Esophagus squamous epithelium (tissue), 4 donors: ENCODE measurements at regions not wholly inside any gene's neighbourhood (a gene's known extent, or its start where the extent isn't known, plus 50 kb on each side); places are given as distances from the start of the nearest gene placed in this dataset.

ENCODE experiments used
- POLR2A ChIP-seq, 4 donors: fragments of 450-650 bp; IDR thresholded peaks; one replicate each; pipeline ENCODE4 v1.6.1; 2017; ENCODE audit warnings: antibody characterized with exemption in 4 of 4, mild to moderate bottlenecking in 4 of 4, moderate library complexity in 3 of 4
- TF ChIP-seq, protein P1 (sequence below), 6 experiments: fragments of 450-650 bp in 4 of 6; fragments of 200-600 bp in 2 of 6; sonication (generic) in 2 of 6; IDR thresholded peaks; one replicate each; pipeline ENCODE4 v1.5.1; 2016 to 2019; ENCODE audit warnings: antibody characterized with exemption in 6 of 6, mild to moderate bottlenecking in 4 of 6, moderate library complexity in 4 of 6

GRCh38 chr13:79625517-79625916 lies 144.6 kb downstream of the NDFIP2 start:
- TF ChIP-seq POLR2A (IDR thresholded peaks at IDR 0.05): no peak
- TF ChIP-seq, protein P1, sequence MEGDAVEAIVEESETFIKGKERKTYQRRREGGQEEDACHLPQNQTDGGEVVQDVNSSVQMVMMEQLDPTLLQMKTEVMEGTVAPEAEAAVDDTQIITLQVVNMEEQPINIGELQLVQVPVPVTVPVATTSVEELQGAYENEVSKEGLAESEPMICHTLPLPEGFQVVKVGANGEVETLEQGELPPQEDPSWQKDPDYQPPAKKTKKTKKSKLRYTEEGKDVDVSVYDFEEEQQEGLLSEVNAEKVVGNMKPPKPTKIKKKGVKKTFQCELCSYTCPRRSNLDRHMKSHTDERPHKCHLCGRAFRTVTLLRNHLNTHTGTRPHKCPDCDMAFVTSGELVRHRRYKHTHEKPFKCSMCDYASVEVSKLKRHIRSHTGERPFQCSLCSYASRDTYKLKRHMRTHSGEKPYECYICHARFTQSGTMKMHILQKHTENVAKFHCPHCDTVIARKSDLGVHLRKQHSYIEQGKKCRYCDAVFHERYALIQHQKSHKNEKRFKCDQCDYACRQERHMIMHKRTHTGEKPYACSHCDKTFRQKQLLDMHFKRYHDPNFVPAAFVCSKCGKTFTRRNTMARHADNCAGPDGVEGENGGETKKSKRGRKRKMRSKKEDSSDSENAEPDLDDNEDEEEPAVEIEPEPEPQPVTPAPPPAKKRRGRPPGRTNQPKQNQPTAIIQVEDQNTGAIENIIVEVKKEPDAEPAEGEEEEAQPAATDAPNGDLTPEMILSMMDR (IDR thresholded peaks at IDR 0.05): no peak
